Retinal pigment epithelial cell (primary cell): ENCODE measurements at regions not wholly inside any gene's neighbourhood (a gene's known extent, or its start where the extent isn't known, plus 50 kb on each side); places are given as distances from the start of the nearest gene placed in this dataset.
"Not testable (repeated sequence)": the region's sequence is repeated elsewhere in the genome, so short reads cannot be mapped to it uniquely, and the experiment has no call there.

Experiments
- DNase-seq: peaks from one replicate; pipeline ENCODE4 v3.0.0-alpha.2; 2010; ENCODE audit warnings: low read depth
- H3K4me3 ChIP-seq: 2 replicates; pipeline ENCODE4 v1.5.1; 2011; ENCODE audit warnings: mild to moderate bottlenecking, low read length, control low read depth, moderate library complexity
- CTCF ChIP-seq: conservative IDR thresholded peaks from 2 replicates; pipeline ENCODE4 v1.5.1; 2011; ENCODE audit warnings: low read depth, low read length, control low read depth, inconsistent platforms

- H3K4me3 ChIP-seq, DNase-seq: not testable (repeated sequence)
Observed at GRCh38 chr9:41022365-41022764, 106.1 kb downstream of the FOXD4L6 start.

GRCh38 chr9:41019858-41020562 is 108.5 kb downstream of the FOXD4L6 start:
- not testable (repeated sequence) for H3K4me3 ChIP-seq

DNA sequence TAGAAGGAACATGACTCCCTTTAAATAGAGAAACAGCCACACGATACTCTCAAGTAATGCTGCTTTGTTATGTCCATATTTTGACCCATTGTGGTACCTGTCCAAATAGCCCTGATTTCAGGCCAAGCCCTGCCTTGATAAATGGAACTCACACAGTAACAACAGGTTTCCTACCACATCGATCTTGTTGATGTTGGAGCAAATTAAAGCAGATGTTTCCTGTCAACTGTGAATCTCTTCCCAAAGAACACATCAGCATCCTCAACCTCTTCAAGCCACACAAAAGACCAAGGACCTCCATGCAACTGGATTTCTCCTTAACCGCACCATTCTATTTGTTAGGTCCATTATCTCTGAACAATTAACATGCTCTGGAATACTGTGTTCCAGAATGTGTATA is 109.5 kb downstream of the FOXD4L6 start:
- not testable (repeated sequence) for DNase-seq, H3K4me3 ChIP-seq

More at GRCh38 chr9:41019858-41020562, 108.5 kb downstream of the FOXD4L6 start:
- DNase-seq: not testable (repeated sequence)

GRCh38 chr9:41016699-41017098 is 111.8 kb downstream of the FOXD4L6 start:
- H3K4me3 ChIP-seq, DNase-seq: not testable (repeated sequence)

DNA sequence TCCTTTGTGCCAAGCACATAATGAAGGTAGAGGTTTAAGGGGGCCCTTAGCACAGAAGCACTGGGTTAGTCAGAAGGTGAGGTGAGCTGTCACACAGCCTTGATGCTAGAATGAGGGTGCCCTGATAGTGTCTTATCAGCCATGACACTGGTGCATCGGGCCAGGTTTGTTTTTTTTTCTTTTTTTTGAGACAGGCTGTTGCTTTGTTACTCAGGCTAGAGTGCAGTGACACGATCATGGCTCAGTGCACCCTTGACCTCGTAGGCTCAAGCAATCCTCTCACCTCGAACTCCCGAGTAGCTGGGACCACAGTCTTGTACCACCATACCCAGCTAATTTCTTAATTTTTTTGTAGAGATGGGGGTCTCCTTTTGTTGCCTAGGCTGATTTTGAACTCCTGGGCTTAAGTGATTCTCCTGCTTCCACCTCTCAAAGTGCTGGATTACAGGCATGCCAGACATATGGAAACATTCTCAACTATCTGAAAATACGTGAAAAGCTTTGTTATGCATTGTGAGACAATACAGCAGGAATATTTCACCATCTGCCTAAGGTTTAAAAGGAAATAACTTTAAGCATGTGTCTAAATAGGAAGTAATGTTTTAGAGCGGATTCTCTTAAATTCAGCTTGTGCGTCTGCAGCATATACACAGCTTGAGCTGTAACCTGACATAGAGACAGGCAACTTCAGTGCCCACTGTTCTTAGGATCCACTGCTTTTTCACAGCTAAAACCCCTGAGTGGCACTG is 128.4 kb downstream of the FOXD4L6 start:
- not testable (repeated sequence) for DNase-seq, H3K4me3 ChIP-seq

- H3K4me3 ChIP-seq, DNase-seq: not testable (repeated sequence)
Observed at GRCh38 chr9:40995490-40995889, 133.0 kb downstream of the FOXD4L6 start.

DNA sequence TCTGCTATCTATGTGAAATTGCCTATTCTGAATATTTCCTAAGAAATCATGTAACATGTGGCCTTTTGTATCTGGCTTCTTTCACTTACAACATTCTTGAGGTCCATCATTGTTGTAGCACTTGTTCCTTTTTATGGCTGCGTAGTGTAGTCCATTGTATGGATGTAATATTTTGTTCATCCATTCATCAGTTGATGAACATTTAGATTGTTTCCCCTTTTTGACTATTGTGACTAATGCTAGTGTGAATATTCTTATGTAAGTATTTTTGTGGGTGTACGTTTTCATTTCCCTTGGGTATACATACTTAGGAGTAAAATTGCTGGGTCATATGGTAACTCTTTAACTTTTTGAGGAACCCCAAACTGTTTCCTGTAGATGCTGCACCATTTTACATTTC is 134.6 kb downstream of the FOXD4L6 start:
- not testable (repeated sequence) for H3K4me3 ChIP-seq, DNase-seq

GRCh38 chr9:40993375-40993774 is 135.1 kb downstream of the FOXD4L6 start:
- H3K4me3 ChIP-seq, DNase-seq: not testable (repeated sequence)

DNA sequence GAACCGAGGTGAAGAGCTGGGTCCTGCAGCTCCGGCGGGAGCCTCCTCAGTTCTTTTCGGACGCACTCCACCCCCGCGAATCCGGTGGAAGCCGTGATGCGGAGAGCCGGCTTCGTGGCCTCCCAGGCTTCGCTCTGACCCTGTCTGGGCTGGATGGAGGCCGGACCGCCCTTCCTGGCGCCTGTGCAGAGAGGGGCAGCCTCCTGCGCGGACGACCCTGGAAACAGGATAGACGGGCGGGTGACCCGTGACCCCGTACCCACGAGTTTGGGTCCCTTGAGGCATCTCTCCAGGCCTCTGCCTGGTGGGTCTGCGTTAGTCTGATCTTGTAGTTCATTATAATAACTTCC is 136.0 kb downstream of the FOXD4L6 start:
- H3K4me3 ChIP-seq: peak overlapping the region; percentile 91
- peak; percentile 0 for DNase-seq

DNA sequence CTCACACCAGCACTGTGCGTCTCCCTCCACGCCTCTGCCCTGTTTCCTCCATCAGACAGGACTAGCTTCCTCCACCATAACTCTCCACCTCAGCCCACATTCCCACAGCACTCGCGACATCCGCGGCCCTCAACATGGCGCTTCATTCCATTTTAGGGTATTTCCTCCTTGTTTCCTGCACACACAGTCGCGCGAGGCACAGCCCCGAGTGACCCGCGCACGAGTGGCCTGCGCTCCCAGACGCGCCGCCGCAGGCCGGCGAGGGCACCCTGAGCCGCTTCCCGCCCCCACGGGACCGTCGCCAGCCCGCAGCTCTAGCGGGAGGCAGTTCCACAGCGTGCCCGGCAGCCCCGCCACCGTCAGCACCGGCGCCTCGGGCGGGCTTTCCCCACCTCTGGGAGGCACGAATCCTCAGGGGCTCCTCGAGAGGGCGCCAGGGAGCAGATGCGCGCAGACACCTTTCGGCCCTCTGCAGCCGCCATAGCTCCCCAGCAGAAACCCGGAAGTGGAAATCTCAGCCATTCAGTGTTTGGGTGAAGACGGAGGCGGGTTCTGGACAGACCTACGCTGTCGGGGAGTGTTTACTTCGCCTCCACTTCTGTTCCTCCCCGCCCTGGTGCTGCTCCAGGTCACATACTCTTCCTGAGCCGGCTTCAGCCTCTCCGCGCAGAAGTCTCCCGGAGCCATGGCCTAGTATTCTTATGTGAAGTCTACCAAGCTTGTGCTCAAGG is 136.6 kb downstream of the FOXD4L6 start:
- peak overlapping the region; percentile 91 for H3K4me3 ChIP-seq
- TF ChIP-seq CTCF: peak; percentile 79
- peak; percentile 97 for DNase-seq

DNA sequence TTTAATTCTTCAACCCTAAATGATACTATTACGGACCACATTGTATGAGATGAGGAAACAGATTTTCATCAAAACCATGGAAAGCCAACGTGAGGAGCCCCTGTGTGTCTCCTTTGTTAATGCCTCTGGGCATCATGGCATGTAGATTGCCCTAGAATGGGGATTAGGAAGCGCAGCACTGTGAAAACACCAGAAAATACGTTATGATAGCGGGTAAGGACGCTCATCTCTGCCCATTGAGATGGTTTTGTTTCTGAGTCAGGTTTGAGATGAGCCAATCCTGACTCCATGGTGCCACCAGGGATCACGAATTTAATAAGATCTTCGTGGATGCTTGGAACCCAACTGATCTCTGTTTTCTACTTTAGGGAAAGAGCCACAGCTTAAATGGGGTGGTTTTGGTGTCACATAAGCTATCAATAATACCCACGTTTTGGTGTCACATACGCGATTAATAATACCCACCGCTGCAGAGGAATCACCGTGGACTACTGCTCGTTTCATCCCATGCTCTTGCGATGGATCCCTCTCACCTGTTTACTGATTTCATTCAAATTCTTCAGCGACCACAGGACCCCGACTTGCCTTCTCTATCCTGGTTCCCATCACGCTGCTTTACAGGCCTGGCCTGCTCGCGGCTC is 137.3 kb downstream of the FOXD4L6 start:
- peak overlapping the region; percentile 91 for H3K4me3 ChIP-seq
- not testable (repeated sequence) for DNase-seq

DNA sequence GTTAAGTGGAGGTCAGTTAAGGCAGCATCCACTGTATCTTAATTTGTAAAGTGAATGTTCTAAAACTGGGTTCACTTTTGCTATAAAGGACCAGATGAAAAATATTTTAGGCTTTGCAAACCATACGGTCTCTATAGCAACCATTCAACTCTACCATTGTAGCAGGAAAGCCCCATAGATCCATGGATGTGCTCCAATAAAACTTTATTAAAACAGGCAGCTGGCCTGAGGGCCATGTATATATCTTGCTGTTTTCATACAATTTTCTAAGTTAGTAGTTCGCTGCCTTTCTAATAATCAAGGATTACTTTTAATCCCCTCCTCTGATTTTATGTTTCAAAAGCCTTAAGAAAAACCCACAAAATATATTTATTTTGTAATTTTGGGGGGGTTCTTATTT is 142.1 kb downstream of the FOXD4L6 start:
- not testable (repeated sequence) for H3K4me3 ChIP-seq, DNase-seq

DNA sequence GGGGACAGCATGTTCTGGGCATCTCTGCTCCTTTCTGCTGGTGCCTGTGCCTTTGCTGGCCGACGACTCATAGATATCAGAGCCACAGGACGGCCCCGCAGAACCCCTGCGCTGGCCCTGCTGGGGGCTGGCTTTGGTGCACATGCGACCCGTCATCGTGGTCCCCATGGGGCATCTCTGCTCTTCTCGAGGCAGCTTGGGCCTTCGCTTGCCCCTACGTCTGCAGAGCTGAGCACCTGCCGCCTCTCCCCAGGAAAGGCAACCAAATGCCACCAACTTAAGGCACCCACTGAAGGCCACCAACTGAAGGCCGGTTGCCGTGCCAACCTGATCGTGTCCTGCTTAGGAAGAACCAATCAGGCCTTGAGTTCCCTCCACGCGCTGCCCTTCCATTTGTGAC is 153.1 kb downstream of the FOXD4L6 start:
- DNase-seq, H3K4me3 ChIP-seq: not testable (repeated sequence)

DNA sequence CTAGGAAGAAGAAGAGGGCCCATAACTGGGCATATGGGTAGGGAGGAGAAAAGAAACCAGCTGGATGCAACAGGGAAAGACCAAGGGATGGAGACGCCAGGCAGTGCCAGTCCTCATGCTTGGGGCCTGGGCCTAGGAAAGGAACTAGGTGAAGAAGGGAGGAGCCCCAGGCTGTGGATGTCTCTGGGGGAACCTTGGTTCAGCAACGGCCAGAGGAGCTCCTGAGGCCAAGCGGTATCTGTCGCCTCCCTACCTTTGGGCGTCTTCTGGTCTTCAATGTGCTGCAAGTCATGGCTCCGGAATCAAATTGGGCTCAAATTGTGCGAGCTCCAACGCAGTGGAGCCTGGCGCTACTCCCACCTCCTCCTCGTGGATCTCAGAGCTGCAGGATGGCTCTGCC is 153.6 kb downstream of the FOXD4L6 start:
- not testable (repeated sequence) for DNase-seq, H3K4me3 ChIP-seq

DNA sequence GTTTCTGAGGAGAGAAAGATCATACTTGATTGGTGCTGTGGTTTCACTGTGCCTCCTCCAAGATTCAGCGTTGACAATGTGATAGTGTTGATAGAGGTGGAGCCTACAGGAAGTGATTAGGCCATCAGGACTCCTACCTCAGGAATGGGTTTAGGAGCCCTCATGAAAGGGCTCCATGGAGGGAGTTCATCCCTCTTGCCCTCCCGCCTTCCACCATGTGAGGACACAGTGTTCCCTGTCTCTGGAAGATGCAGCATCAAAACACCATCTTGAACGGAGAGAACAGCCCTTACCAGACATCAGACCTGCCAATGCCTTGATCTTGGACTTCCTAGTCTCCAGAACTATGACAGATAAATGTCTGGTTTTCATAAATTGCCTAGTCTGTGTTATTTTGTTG is 156.7 kb downstream of the FOXD4L6 start:
- not testable (repeated sequence) for H3K4me3 ChIP-seq, DNase-seq
